ENCODE measurements at regions not wholly inside any gene's neighbourhood (a gene's known extent, or its start where the extent isn't known, plus 50 kb on each side); places are given as distances from the start of the nearest gene placed in this dataset.

- no peak for DNase-seq
Measured at GRCh38 chr2:111219285-111219684, 98.6 kb downstream of the BCL2L11 start.

DNA sequence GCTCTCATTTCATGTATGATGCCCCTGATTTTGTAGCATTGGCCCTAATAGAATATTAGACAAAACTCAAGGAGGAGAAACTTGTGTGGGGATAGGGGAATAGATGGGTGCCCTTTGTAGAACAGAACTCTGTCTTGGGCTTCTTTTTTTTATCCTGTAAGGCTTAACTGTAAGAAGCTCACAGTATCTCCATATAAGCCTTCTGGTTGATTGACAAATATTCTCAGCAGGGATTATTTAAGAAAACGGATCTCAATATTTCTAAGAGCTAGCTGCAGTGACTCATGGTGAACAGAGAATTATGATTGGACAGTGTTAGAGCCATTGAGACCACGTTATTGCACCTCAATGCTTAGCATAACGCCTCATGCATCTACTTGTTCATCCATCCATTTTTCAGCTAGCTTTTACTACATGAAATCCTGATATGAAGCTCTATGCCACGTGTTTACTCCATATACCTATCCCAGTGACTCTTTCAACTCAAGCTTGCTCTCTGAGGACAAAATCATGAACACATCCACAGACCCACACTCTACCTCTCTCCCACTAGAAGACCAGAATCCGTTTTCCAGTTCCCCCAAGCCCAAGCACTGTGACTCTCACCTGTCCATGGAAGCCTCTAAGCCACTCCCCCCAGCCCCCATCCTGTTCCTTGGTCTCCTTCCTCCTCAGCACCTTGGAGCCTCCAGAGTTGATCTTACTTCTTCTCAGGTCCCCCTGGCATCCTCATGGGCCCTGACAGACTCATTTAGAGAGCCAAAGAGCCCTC is 99.2 kb downstream of the BCL2L11 start:
- DNase-seq = no peak

DNA sequence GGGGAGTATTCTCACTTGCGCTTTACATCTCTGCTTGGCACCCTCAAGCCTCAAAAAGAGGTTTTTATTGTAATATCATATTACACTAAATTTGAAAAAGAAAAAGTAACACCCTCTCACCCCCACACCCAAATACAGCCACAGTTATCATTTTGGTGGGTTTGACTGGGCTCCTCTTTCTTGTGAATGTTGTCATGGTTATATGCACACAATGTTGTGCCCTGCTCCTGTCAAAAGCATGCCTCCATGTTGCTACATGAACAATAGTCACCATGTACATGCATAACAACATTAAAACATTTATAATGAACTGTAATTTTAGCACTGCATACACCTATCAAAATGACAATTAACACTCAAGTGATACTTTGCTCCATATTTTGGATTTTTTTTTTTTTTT is 100.2 kb downstream of the BCL2L11 start:
- no peak for DNase-seq

DNA sequence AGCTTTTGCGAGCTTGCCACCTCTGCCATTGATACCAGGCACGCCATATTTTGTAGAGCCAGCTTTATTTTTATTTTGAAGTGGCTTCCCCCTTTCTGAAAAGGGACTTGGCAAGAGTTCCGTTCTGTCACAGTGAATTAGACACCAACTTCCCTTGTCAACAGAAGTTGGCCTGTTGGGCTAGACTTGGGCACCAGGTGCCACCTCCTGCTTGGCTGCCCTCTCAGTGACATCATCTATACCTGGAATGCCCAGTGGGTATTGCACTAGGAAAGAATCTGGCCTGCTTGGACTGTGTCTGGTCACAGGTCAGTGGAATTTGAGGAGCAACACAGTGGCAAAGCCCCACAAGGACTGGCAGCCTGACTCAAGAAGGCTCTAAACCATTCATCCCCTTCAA is 101.0 kb downstream of the BCL2L11 start:
- DNase-seq = no peak

- DNase-seq = no peak
Measured at GRCh38 chr2:111222204-111222866, 101.6 kb downstream of the BCL2L11 start.

DNA sequence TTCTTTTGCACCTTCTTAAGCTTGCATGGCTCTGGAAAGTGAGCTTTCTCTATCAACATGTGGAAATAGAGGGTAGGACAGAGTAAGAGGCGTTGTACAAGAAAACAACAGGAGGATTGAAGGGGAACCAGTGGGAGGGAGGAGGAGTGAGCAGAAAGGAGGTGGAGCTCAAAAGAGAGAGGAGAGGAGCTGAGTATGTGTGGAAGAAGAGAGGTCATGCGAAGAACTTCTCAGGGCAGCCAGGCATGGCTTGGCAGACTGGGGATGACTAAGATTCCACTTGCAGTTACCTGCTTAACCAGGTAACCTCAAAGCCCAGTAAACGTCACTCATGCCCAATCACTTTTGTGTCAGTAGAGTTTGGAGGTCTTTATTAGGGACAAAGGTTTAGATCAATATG is 105.1 kb downstream of the BCL2L11 start:
- no peak for DNase-seq

GRCh38 chr2:111226876-111227700 is 106.4 kb downstream of the BCL2L11 start:
- DNase-seq = no peak

GRCh38 chr2:111227716-111228141 is 107.0 kb downstream of the BCL2L11 start:
- DNase-seq = no peak

DNA sequence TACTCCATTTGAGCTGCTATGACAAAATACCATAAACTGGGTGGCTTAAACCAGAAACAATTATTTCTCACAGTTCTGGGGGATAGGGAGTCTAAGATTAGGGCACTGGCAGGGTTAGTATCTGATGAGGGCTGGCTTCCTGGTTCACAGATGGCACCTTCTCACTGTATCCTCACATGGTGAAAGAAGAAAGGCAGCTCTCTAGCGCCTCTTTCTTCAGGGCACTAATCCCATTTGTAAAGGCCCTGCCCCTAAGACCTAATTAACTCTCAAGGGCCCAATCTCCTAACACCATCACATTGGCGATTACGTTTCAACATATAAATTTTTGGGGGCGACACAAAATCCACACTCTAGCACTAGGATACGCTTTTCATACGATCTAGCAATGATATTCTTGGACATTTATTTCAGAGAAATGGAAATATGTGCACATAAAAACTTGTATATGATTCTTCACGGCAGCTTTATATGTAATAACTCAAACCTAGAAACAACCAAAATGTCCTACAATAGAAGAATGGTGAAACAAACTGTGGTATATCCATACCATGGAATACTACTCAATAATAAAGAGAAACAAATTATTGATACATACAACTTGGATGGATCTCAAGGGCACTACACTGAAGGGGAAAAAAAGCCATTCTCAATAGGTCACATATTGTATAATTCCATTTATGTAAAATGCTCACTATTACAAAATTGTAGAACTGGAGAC is 111.0 kb downstream of the BCL2L11 start:
- DNase-seq = peak in 1 of 2 experiments; percentile 10

DNA sequence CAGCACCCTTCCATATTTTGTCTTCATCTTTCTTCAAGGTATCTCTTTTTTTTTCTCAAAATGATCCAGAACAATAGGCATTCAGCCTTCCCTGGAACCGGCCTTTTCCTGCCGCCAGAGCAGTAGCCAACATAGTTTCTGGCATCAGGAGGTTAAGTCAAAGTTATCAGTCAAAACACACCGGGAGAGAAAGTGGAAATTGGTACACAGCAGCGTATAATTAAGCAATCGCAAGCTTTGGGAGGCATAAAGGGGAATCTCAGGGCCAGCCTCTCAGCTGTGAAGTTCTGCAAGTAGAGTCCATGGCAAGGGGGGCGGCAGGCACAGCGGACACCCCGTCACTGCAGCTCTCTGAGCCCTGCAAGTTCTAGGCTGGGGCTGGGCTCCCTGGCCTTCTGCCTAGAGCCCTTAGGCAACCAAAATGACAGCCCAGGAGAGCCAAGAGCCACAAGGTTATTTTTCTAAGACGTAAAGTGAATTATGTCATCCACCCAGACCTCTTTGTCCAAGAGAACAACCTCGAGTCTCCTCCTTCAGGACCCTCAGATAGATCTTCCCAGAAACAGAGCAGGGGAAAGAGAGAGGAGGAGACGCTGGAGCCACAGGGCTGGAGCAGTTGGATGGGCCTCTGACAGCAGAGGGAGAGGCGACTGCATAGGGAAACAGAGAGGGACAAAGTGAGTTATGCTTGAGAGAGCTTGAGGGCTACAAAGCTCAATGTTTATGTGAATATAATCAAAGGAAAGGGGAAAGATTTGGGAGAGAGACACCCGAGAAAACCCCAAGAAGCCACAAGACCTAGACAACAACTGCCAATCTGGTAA is 114.7 kb downstream of the BCL2L11 start:
- no peak for DNase-seq

DNA sequence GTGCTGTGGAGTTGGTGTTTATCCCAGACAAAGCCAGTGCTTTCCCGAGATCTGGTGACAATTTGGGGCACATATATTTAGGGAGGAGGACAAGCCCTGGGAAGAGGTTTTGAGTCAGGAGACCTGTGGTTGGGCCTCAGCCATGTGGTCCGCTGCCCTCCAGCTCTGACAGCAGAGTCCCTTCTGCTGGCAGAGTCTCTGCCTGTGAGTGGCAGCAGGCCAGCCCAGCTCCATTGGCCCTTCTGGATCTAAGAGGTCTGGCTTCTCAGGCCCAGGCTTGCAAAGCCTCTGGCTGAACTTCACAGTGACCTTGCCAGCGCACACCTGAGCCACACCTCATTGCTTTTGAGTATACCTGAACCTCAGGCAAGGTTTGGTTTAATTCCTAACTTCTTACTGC is 115.3 kb downstream of the BCL2L11 start:
- no peak for DNase-seq

- DNase-seq = no peak
Measured at GRCh38 chr2:111238296-111238695, 117.6 kb downstream of the BCL2L11 start.

- no peak for DNase-seq
Measured at GRCh38 chr2:111239107-111239506, 118.4 kb downstream of the BCL2L11 start.

GRCh38 chr2:111239581-111240249 is 119.0 kb downstream of the BCL2L11 start:
- DNase-seq = no peak

DNA sequence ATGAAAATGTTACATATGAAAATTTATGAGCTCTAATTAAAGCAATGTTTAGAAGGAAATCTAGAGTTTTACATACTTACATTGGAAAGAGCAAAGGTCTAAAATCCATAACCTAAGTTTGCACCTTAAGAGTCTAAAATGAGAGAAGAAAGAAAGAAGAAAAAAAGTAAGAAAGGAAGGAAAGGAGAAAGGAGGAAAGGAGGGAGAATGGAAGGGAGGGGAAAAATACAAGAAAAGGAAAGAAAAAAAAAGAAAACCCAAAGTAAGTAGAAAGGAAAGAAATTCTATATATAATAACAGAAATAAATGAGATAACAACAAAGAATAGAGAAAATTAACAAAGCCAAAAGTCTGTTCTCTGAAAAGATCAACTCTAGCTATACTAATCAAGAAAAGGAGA is 122.6 kb downstream of the BCL2L11 start:
- no peak for DNase-seq

DNA sequence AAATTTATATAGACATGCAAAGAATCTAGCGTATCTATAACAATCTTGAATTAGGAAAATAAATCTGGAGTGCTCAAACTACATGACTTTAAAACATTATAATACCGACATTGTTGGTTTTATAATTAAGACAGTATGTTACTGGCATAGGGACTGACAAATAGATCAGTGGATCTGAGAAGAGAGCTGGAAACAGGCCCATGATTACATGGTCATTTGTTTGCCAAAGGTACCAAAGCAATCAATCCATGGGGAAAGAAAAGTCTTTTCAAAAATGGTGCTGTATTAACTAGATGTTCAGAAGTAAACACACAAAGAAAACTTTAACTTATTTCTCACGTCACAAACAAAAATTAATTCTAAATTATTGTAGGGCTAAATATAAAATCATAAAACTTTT is 124.2 kb downstream of the BCL2L11 start:
- no peak for DNase-seq

DNA sequence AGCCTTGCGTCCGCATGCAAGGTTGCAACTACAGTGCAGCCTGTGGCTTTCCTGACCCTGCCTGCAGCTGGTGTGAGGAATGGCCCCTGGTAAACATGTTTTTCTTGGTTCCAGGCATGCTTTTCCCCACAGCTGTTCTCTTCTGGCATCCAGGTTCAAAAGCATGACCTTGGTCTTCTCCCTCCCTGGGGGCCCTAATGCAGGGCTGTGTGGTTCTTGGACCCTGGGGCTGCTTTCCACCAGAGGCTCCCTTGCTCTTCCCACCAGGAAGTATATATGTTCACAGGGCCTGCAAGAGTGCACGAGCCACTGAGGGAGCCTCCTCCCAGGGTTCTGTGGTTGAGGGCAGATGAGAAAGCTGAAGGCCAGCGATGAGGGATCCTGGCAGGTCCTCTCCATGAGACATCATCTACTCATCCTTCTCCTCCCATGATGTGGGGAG is 125.9 kb downstream of the BCL2L11 start:
- DNase-seq = no peak

DNA sequence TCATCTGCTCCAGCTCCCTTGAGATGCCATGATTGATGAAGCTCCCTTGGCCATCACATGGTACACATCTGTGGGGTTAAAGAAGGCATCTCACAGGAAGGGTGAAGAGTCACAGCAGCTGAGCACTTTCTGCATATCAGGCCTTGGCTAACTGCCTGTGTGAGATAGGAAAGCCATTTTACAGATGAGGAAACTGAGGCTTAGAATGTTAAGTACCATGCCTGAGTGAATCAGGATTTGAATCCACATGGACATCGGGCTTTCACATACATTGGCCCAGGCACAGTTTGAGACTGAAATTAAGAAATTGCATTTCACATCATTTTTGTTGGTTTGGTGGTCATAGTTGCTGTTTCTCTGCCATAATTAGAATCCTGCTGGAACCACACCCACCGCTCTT is 126.8 kb downstream of the BCL2L11 start:
- DNase-seq = no peak

DNA sequence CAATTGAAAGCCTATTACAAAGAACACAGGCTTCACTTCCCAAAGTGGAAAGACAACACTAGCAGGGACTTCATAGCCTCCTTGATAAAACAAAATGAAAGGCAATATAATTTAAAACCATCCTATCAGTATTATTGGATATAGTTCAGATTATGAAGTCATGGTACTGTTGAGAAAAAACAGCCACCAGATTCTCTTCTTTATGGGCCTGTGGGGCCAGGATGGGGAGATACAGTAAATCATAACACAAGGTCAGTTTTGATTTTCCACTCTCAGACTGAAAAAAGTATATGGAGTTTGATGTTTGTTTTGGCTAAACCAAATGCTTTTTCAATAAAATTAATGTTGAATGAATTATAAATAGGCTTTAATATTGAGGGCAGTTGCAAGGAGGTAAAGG is 129.1 kb downstream of the BCL2L11 start:
- DNase-seq = no peak

GRCh38 chr2:111250448-111251030 is 129.8 kb downstream of the BCL2L11 start:
- no peak for DNase-seq

GRCh38 chr2:111251711-111252110 is 131.0 kb downstream of the BCL2L11 start:
- no peak for DNase-seq

All from NCI-H524 (cell line).